ENCODE measurements at regions not wholly inside any gene's neighbourhood (a gene's known extent, or its start where the extent isn't known, plus 50 kb on each side); places are given as distances from the start of the nearest gene placed in this dataset.
A peak's percentile ranks its signal among the peaks of the same experiment; 100 is the strongest.

DNA sequence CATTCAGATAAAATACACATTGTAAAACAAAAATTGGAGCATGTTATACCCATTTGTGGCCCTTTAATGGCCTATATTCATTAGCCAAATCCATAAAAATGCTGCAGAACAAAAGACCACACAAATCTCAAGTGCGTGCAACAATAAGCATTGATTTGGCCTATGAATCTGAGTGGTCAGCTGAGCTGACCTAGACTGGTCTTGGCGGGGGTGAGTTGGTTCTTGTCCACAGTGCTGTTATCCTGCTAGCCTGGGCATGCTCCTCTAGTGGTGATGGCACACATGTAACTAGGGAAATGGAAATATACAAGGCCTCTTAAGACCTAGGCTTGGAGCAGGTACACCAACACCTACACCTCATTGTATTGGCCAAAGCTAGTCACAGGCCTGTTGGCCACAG is 122.2 kb upstream of the TBCA start:
- Histone ChIP-seq H3K9me2 (no peaks in the 10 kb centered on the region), H3K9ac (no peak overlapping the region), H3K9me3 (no peaks in the 10 kb centered on the region), H3K27me3 (ENCODE audit: insufficient read depth) (no peaks in the 10 kb centered on the region), H3K36me3 (replicated peaks in 1 of 2; ENCODE audit: control insufficient read depth in 1 of 2, insufficient read depth in 2 of 2, low read length in 1 of 2) (no peaks in the 10 kb centered on the region), H2AFZ (ENCODE audit: low read depth) (no peak overlapping the region), H4K20me1 (ENCODE audit: insufficient read depth) (no peaks in the 10 kb centered on the region), H3K27ac (ENCODE audit: low read depth in 2 of 2, low read length in 1 of 2) (no peak overlapping the region), H3K79me2 (ENCODE audit: insufficient read depth) (no peaks in the 10 kb centered on the region), H3K4me3 (ENCODE audit: low read depth in 2 of 2, low read length in 1 of 2) (no peak overlapping the region), H3F3A (replicated peaks; ENCODE audit: insufficient read depth) (peaks cover 8% of the 10 kb centered on the region), H3K4me1 (ENCODE audit: control insufficient read depth in 1 of 2, insufficient read depth in 2 of 2, low read depth in 1 of 2, low read length in 1 of 2) (peaks cover 0 to 5% of the 10 kb centered on the region in 2 experiments; a peak in 1 of 4 replicates), H3K4me2 (no peak overlapping the region)
- WGBS (ENCODE audit: low lambda C conversion rate), result 80% methylated on average over 2 of the region's 2 CpGs
- ChIA-PET CTCF (no interaction called here), POLR2A (no interaction called here)
- no peak for DNase-seq
- TF ChIP-seq RCOR1 (IDR thresholded peaks at IDR 0.05; ENCODE audit: low read length) (no peak), YY1 (IDR thresholded peaks at IDR 0.05; ENCODE audit: low read depth) (no peak), FOXM1 (IDR thresholded peaks at IDR 0.05; ENCODE audit: low read depth) (no peak), MXI1 (IDR thresholded peaks at IDR 0.05; ENCODE audit: low read depth, low read length) (no peak), GATA2 (CRISPR knock-in tag; IDR thresholded peaks at IDR 0.05) (no peak), CHD2 (IDR thresholded peaks at IDR 0.05; ENCODE audit: low read length, partially characterized antibody) (no peak), GABPA (IDR thresholded peaks at IDR 0.05; ENCODE audit: low read depth) (no peak)

GRCh38 chr5:77896338-77896737 is 120.2 kb upstream of the TBCA start:
- H3K27ac ChIP-seq (ENCODE audit: low read depth in 2 of 2, low read length in 1 of 2), result no peak overlapping the region
- no peak overlapping the region for H3K9ac ChIP-seq
- no peaks in the 10 kb centered on the region for H3K9me3 ChIP-seq
- CTCF ChIA-PET, result no interaction called here
- peaks cover 0 to 9% of the 10 kb centered on the region in 2 experiments; a peak in 2 of 4 replicates for H3K4me1 ChIP-seq (ENCODE audit: control insufficient read depth in 1 of 2, insufficient read depth in 2 of 2, low read depth in 1 of 2, low read length in 1 of 2)
- peak; percentile 30 for DNase-seq
- H3F3A ChIP-seq (replicated peaks; ENCODE audit: insufficient read depth), result peaks cover 8% of the 10 kb centered on the region
- WGBS (ENCODE audit: low lambda C conversion rate), result 80% methylated on average over 3 of the region's 3 CpGs
- no peaks in the 10 kb centered on the region for H3K27me3 ChIP-seq (ENCODE audit: insufficient read depth)
- H3K36me3 ChIP-seq (replicated peaks in 1 of 2; ENCODE audit: control insufficient read depth in 1 of 2, insufficient read depth in 2 of 2, low read length in 1 of 2), result no peaks in the 10 kb centered on the region
- POLR2A ChIA-PET, result no interaction called here
- H3K4me3 ChIP-seq (ENCODE audit: low read depth in 2 of 2, low read length in 1 of 2), result no peak overlapping the region
- H2AFZ ChIP-seq (ENCODE audit: low read depth), result no peak overlapping the region
- no peaks in the 10 kb centered on the region for H4K20me1 ChIP-seq (ENCODE audit: insufficient read depth)
- H3K4me2 ChIP-seq, result no peak overlapping the region
- no peaks in the 10 kb centered on the region for H3K79me2 ChIP-seq (ENCODE audit: insufficient read depth)
- no peaks in the 10 kb centered on the region for H3K9me2 ChIP-seq
- TF ChIP-seq RXRA (IDR thresholded peaks at IDR 0.05; ENCODE audit: borderline replicate concordance, low read depth) (no peak), REST (IDR thresholded peaks at IDR 0.05; ENCODE audit: low read depth, low read length) (no peak), RFX5 (IDR thresholded peaks at IDR 0.05; ENCODE audit: low read length) (no peak), RCOR1 (IDR thresholded peaks at IDR 0.05; ENCODE audit: low read length) (peak; percentile 49; the same call in 1 of the 2 replicates), FOXM1 (IDR thresholded peaks at IDR 0.05; ENCODE audit: low read depth) (no peak), MXI1 (IDR thresholded peaks at IDR 0.05; ENCODE audit: low read depth, low read length) (no peak), POLR2AphosphoS5 (IDR thresholded peaks at IDR 0.05; ENCODE audit: low read depth, low read length) (no peak), GATA2 (CRISPR knock-in tag; IDR thresholded peaks at IDR 0.05) (peak; percentile 88), GABPA (IDR thresholded peaks at IDR 0.05; ENCODE audit: low read depth) (no peak), SMC3 (IDR thresholded peaks at IDR 0.05; ENCODE audit: low read depth, low read length) (no peak), MEF2A (IDR thresholded peaks at IDR 0.05; ENCODE audit: borderline replicate concordance, low read depth) (no peak), FOXJ3 (CRISPR knock-in tag; IDR thresholded peaks at IDR 0.05) (peak; percentile 48; the same call in 1 of the 2 replicates), ELF1 (IDR thresholded peaks at IDR 0.05) (no peak), YY1 (IDR thresholded peaks at IDR 0.05; ENCODE audit: low read depth) (no peak), TEAD4 (IDR thresholded peaks at IDR 0.05; ENCODE audit: borderline replicate concordance, insufficient read depth) (no peak), EP300 (IDR thresholded peaks at IDR 0.05; ENCODE audit: borderline replicate concordance in 1 of 2, low read depth in 1 of 2, low read length in 1 of 2) (peak in 1 of 2 experiments; percentile 74; a peak in 2 of 4 replicates), USF1 (IDR thresholded peaks at IDR 0.05; ENCODE audit: borderline replicate concordance, low read depth) (no peak), NRF1 (IDR thresholded peaks at IDR 0.05; ENCODE audit: low read depth, low read length) (no peak)
- TF ChIP-seq, protein P1, sequence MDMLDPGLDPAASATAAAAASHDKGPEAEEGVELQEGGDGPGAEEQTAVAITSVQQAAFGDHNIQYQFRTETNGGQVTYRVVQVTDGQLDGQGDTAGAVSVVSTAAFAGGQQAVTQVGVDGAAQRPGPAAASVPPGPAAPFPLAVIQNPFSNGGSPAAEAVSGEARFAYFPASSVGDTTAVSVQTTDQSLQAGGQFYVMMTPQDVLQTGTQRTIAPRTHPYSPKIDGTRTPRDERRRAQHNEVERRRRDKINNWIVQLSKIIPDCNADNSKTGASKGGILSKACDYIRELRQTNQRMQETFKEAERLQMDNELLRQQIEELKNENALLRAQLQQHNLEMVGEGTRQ (IDR thresholded peaks at IDR 0.05; ENCODE audit: borderline replicate concordance, low read depth, low read length), result no peak
- TF ChIP-seq, protein P2, sequence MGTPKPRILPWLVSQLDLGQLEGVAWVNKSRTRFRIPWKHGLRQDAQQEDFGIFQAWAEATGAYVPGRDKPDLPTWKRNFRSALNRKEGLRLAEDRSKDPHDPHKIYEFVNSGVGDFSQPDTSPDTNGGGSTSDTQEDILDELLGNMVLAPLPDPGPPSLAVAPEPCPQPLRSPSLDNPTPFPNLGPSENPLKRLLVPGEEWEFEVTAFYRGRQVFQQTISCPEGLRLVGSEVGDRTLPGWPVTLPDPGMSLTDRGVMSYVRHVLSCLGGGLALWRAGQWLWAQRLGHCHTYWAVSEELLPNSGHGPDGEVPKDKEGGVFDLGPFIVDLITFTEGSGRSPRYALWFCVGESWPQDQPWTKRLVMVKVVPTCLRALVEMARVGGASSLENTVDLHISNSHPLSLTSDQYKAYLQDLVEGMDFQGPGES (IDR thresholded peaks at IDR 0.05; ENCODE audit: low read depth, low read length), result no peak
